CD8-positive, alpha-beta memory T cell (primary cell): ENCODE measurements at regions not wholly inside any gene's neighbourhood (a gene's known extent, or its start where the extent isn't known, plus 50 kb on each side); places are given as distances from the start of the nearest gene placed in this dataset.

ENCODE experiments used
- CTCF ChIA-PET: fragments of 350-600 bp; sonication (Branson Sonifier 250); formaldehyde crosslinking; loops from one replicate; lab custom pipeline; 2021; ENCODE audit warnings: antibody characterized with exemption; lab: Charles Lee
- POLR2A ChIA-PET: fragments of 350-600 bp; sonication (Branson Sonifier 250); formaldehyde crosslinking; loops from one replicate; lab custom pipeline; 2021; ENCODE audit warnings: antibody characterized with exemption; lab: Charles Lee
- DNase-seq, 5 donors: peaks; one replicate each; pipeline versions ENCODE4 v3.0.0 to v3.0.0-alpha.2; 2020 to 2022; ENCODE audit warnings: mixed read lengths in 1 of 5
- H3K27ac ChIP-seq: one replicate; pipeline ENCODE4 v1.7.0; 2013; ENCODE audit warnings: low read depth, mild to moderate bottlenecking, low read length, moderate library complexity
- H3K27me3 ChIP-seq: 2 replicates; pipeline ENCODE4 v1.7.0; 2013; ENCODE audit warnings: low read length, mild to moderate bottlenecking; ENCODE audit not compliant: insufficient read depth, poor library complexity, severe bottlenecking
- H3K36me3 ChIP-seq: 2 replicates; pipeline ENCODE4 v1.7.0; 2013; ENCODE audit warnings: mild to moderate bottlenecking, low read length, moderate library complexity; ENCODE audit not compliant: insufficient read depth
- H3K4me1 ChIP-seq: 2 replicates; pipeline ENCODE4 v1.7.0; 2013; ENCODE audit warnings: mild to moderate bottlenecking, low read length, moderate library complexity; ENCODE audit not compliant: insufficient read depth
- H3K4me3 ChIP-seq: 2 replicates; pipeline ENCODE4 v1.7.0; 2013; ENCODE audit warnings: mild to moderate bottlenecking, low read length
- H3K9me3 ChIP-seq: 2 replicates; pipeline ENCODE4 v1.7.0; 2013; ENCODE audit warnings: mild to moderate bottlenecking, low read length
- H3K27ac Mint-ChIP-seq, 8 donors: one replicate each; pipeline ENCODE4 v1.8.0; 2020 to 2021; ENCODE audit warnings: mixed read lengths in 8 of 8, mild to moderate bottlenecking in 6 of 8, inconsistent platforms in 3 of 8, moderate library complexity in 3 of 8
- H3K27me3 Mint-ChIP-seq, 2 donors: one replicate each; pipeline ENCODE4 v1.8.0; 2020 to 2021; ENCODE audit warnings: mixed read lengths in 2 of 2, mild to moderate bottlenecking in 1 of 2, moderate library complexity in 1 of 2
- H3K36me3 Mint-ChIP-seq, 3 donors: one replicate each; pipeline ENCODE4 v1.8.0; 2020 to 2021; ENCODE audit warnings: mixed read lengths in 3 of 3, inconsistent platforms in 1 of 3, mild to moderate bottlenecking in 1 of 3
- H3K4me1 Mint-ChIP-seq, 3 donors: one replicate each; pipeline ENCODE4 v1.8.0; 2020 to 2021; ENCODE audit warnings: mixed read lengths in 3 of 3, inconsistent platforms in 1 of 3, mild to moderate bottlenecking in 1 of 3
- H3K4me3 Mint-ChIP-seq, 7 donors: one replicate each; pipeline ENCODE4 v1.8.0; 2020 to 2021; ENCODE audit warnings: mixed read lengths in 7 of 7, mild to moderate bottlenecking in 6 of 7, moderate library complexity in 4 of 7, inconsistent platforms in 2 of 7
- H3K9me3 Mint-ChIP-seq, 5 donors: one replicate each; pipeline ENCODE4 v1.8.0; 2020 to 2022; ENCODE audit warnings: mixed read lengths in 5 of 5, mild to moderate bottlenecking in 3 of 5, moderate library complexity in 2 of 5, inconsistent platforms in 1 of 5

GRCh38 chr2:6218926-6219325, 526.7 kb downstream of the SOX11 start:
- Mint-ChIP-seq H3K4me1 (no peaks in the 10 kb centered on the region), H3K9me3 (peaks cover 0 to 10% (median 4%) of the 10 kb centered on the region in 5 donors), H3K27ac (no peak overlapping the region), H3K27me3 (no peaks in the 10 kb centered on the region), H3K36me3 (no peaks in the 10 kb centered on the region), H3K4me3 (no peak overlapping the region)
- no peak overlapping the region for H3K27ac ChIP-seq
- no peaks in the 10 kb centered on the region for H3K36me3 ChIP-seq
- no peak overlapping the region for H3K4me3 ChIP-seq
- DNase-seq = no peak
- H3K9me3 ChIP-seq = no peaks in the 10 kb centered on the region
- POLR2A ChIA-PET = no interaction called here
- no peaks in the 10 kb centered on the region for H3K4me1 ChIP-seq
- CTCF ChIA-PET = no interaction called here
- H3K27me3 ChIP-seq = no peaks in the 10 kb centered on the region

GRCh38 chr2:6219906-6220305, 527.7 kb downstream of the SOX11 start:
- Histone ChIP-seq H3K36me3 (no peaks in the 10 kb centered on the region), H3K4me1 (no peaks in the 10 kb centered on the region), H3K4me3 (no peak overlapping the region), H3K9me3 (no peaks in the 10 kb centered on the region), H3K27me3 (no peaks in the 10 kb centered on the region), H3K27ac (no peak overlapping the region)
- Mint-ChIP-seq H3K36me3 (no peaks in the 10 kb centered on the region), H3K4me3 (no peak overlapping the region), H3K27me3 (no peaks in the 10 kb centered on the region), H3K4me1 (no peaks in the 10 kb centered on the region), H3K27ac (no peak overlapping the region), H3K9me3 (peaks cover 0 to 10% (median 4%) of the 10 kb centered on the region in 5 donors)
- ChIA-PET CTCF (no interaction called here), POLR2A (no interaction called here)
- no peak for DNase-seq

- H3K4me3 Mint-ChIP-seq = no peak overlapping the region
- Histone ChIP-seq H3K27me3 (no peaks in the 10 kb centered on the region), H3K9me3 (no peaks in the 10 kb centered on the region), H3K27ac (no peak overlapping the region), H3K4me1 (no peaks in the 10 kb centered on the region), H3K4me3 (no peak overlapping the region), H3K36me3 (no peaks in the 10 kb centered on the region)
- no peaks in the 10 kb centered on the region for H3K27me3 Mint-ChIP-seq
- no peak for DNase-seq
- peaks cover 0 to 10% (median 2%) of the 10 kb centered on the region in 5 donors for H3K9me3 Mint-ChIP-seq
- ChIA-PET POLR2A (no interaction called here), CTCF (no interaction called here)
- no peaks in the 10 kb centered on the region for H3K36me3 Mint-ChIP-seq
- H3K4me1 Mint-ChIP-seq = no peaks in the 10 kb centered on the region
- no peak overlapping the region for H3K27ac Mint-ChIP-seq
These were observed 530.1 kb downstream of the SOX11 start for GRCh38 chr2:6222296-6222695.

- Histone ChIP-seq H3K36me3 (no peaks in the 10 kb centered on the region), H3K9me3 (no peaks in the 10 kb centered on the region), H3K27me3 (no peaks in the 10 kb centered on the region), H3K4me1 (no peaks in the 10 kb centered on the region), H3K27ac (no peak overlapping the region), H3K4me3 (no peak overlapping the region)
- Mint-ChIP-seq H3K27ac (no peak overlapping the region), H3K27me3 (no peaks in the 10 kb centered on the region), H3K9me3 (peaks cover 0 to 10% (median 2%) of the 10 kb centered on the region in 5 donors), H3K4me3 (no peak overlapping the region), H3K36me3 (no peaks in the 10 kb centered on the region), H3K4me1 (no peaks in the 10 kb centered on the region)
- ChIA-PET CTCF (no interaction called here), POLR2A (no interaction called here)
- DNase-seq = no peak
These were observed 532.1 kb downstream of the SOX11 start for GRCh38 chr2:6224267-6224666.

GRCh38 chr2:6228251-6228650, 536.1 kb downstream of the SOX11 start:
- DNase-seq = no peak
- H3K27ac ChIP-seq = no peak overlapping the region
- H3K36me3 Mint-ChIP-seq = no peaks in the 10 kb centered on the region
- H3K9me3 Mint-ChIP-seq = peaks cover 0 to 6% (median 1%) of the 10 kb centered on the region in 5 donors
- no peaks in the 10 kb centered on the region for H3K27me3 Mint-ChIP-seq
- ChIA-PET POLR2A (no interaction called here), CTCF (no interaction called here)
- H3K27me3 ChIP-seq = no peaks in the 10 kb centered on the region
- no peaks in the 10 kb centered on the region for H3K4me1 ChIP-seq
- H3K36me3 ChIP-seq = no peaks in the 10 kb centered on the region
- no peaks in the 10 kb centered on the region for H3K9me3 ChIP-seq
- no peak overlapping the region for H3K27ac Mint-ChIP-seq
- H3K4me3 ChIP-seq = no peak overlapping the region
- H3K4me3 Mint-ChIP-seq = no peak overlapping the region
- H3K4me1 Mint-ChIP-seq = no peaks in the 10 kb centered on the region

- H3K27me3 ChIP-seq = no peaks in the 10 kb centered on the region
- H3K36me3 ChIP-seq = no peaks in the 10 kb centered on the region
- Mint-ChIP-seq H3K36me3 (no peaks in the 10 kb centered on the region), H3K4me1 (no peaks in the 10 kb centered on the region), H3K4me3 (no peak overlapping the region), H3K9me3 (peaks cover 0 to 6% (median 2%) of the 10 kb centered on the region in 5 donors), H3K27me3 (no peaks in the 10 kb centered on the region), H3K27ac (no peak overlapping the region)
- no peak for DNase-seq
- no peaks in the 10 kb centered on the region for H3K4me1 ChIP-seq
- ChIA-PET CTCF (no interaction called here), POLR2A (no interaction called here)
- no peak overlapping the region for H3K4me3 ChIP-seq
- H3K9me3 ChIP-seq = no peaks in the 10 kb centered on the region
- H3K27ac ChIP-seq = no peak overlapping the region
These were observed 539.0 kb downstream of the SOX11 start for GRCh38 chr2:6231166-6231565.

- H3K36me3 Mint-ChIP-seq = no peaks in the 10 kb centered on the region
- ChIA-PET POLR2A (no interaction called here), CTCF (no interaction called here)
- Histone ChIP-seq H3K27ac (no peak overlapping the region), H3K4me1 (no peaks in the 10 kb centered on the region), H3K9me3 (no peaks in the 10 kb centered on the region), H3K36me3 (no peaks in the 10 kb centered on the region), H3K27me3 (no peaks in the 10 kb centered on the region), H3K4me3 (no peak overlapping the region)
- H3K27ac Mint-ChIP-seq = no peak overlapping the region
- H3K9me3 Mint-ChIP-seq = peaks cover 0 to 11% (median 4%) of the 10 kb centered on the region in 5 donors
- H3K27me3 Mint-ChIP-seq = no peaks in the 10 kb centered on the region
- no peak overlapping the region for H3K4me3 Mint-ChIP-seq
- H3K4me1 Mint-ChIP-seq = no peaks in the 10 kb centered on the region
- DNase-seq = no peak
These were observed 541.8 kb downstream of the SOX11 start for GRCh38 chr2:6233993-6234392.

GRCh38 chr2:6234702-6235101, 542.5 kb downstream of the SOX11 start:
- H3K27me3 ChIP-seq = no peaks in the 10 kb centered on the region
- no peak overlapping the region for H3K4me3 Mint-ChIP-seq

GRCh38 chr2:6236317-6236716, 544.1 kb downstream of the SOX11 start:
- no peak overlapping the region for H3K4me3 Mint-ChIP-seq
- Histone ChIP-seq H3K27me3 (no peaks in the 10 kb centered on the region), H3K9me3 (no peaks in the 10 kb centered on the region), H3K4me1 (no peaks in the 10 kb centered on the region), H3K27ac (no peak overlapping the region), H3K4me3 (no peak overlapping the region), H3K36me3 (no peaks in the 10 kb centered on the region)
- no peak overlapping the region for H3K27ac Mint-ChIP-seq
- H3K27me3 Mint-ChIP-seq = no peaks in the 10 kb centered on the region
- DNase-seq = no peak
- peaks cover 0 to 14% (median 5%) of the 10 kb centered on the region in 5 donors for H3K9me3 Mint-ChIP-seq
- CTCF ChIA-PET = no interaction called here
- H3K36me3 Mint-ChIP-seq = peaks cover 0 to 3% (median 0%) of the 10 kb centered on the region in 3 donors
- POLR2A ChIA-PET = no interaction called here
- no peaks in the 10 kb centered on the region for H3K4me1 Mint-ChIP-seq

More at GRCh38 chr2:6234702-6235101, 542.5 kb downstream of the SOX11 start:
- no peak for DNase-seq
- Mint-ChIP-seq H3K36me3 (peaks cover 0 to 1% (median 0%) of the 10 kb centered on the region in 3 donors), H3K4me1 (no peaks in the 10 kb centered on the region), H3K27ac (no peak overlapping the region), H3K9me3 (peaks cover 0 to 11% (median 5%) of the 10 kb centered on the region in 5 donors), H3K27me3 (no peaks in the 10 kb centered on the region)
- Histone ChIP-seq H3K27ac (no peak overlapping the region), H3K9me3 (no peaks in the 10 kb centered on the region), H3K4me3 (no peak overlapping the region), H3K36me3 (no peaks in the 10 kb centered on the region), H3K4me1 (no peaks in the 10 kb centered on the region)
- ChIA-PET POLR2A (no interaction called here), CTCF (no interaction called here)
